ENCODE measurements at regions not wholly inside any gene's neighbourhood (a gene's known extent, or its start where the extent isn't known, plus 50 kb on each side); places are given as distances from the start of the nearest gene placed in this dataset.

DNA sequence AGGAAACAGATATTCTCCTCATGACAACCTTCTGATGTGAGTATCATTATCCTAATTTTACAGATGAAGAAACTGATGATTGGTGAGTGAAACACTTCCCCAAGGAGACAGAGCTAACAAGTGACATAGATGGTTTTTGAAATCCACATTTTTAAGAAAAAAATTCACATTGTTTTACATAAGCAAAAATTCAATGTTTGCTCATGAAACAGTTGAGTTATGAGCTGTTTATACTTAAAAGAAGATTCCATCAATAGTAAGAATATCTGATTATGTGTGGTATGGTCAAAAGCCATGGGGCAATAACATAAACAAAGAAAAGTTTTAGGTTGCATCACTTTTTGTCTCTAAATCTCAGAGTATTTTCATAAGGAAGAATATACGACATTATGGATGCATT is 167.9 kb upstream of the PAPPA start:
- TF ChIP-seq, protein P1, sequence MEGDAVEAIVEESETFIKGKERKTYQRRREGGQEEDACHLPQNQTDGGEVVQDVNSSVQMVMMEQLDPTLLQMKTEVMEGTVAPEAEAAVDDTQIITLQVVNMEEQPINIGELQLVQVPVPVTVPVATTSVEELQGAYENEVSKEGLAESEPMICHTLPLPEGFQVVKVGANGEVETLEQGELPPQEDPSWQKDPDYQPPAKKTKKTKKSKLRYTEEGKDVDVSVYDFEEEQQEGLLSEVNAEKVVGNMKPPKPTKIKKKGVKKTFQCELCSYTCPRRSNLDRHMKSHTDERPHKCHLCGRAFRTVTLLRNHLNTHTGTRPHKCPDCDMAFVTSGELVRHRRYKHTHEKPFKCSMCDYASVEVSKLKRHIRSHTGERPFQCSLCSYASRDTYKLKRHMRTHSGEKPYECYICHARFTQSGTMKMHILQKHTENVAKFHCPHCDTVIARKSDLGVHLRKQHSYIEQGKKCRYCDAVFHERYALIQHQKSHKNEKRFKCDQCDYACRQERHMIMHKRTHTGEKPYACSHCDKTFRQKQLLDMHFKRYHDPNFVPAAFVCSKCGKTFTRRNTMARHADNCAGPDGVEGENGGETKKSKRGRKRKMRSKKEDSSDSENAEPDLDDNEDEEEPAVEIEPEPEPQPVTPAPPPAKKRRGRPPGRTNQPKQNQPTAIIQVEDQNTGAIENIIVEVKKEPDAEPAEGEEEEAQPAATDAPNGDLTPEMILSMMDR (IDR thresholded peaks at IDR 0.05), result no peak
- no peak for TF ChIP-seq EP300 (IDR thresholded peaks at IDR 0.05)

Measured in tibial nerve (tissue), 4 donors.